ENCODE measurements at regions not wholly inside any gene's neighbourhood (a gene's known extent, or its start where the extent isn't known, plus 50 kb on each side); places are given as distances from the start of the nearest gene placed in this dataset.
A peak's percentile ranks its signal among the peaks of the same experiment; 100 is the strongest.

DNA sequence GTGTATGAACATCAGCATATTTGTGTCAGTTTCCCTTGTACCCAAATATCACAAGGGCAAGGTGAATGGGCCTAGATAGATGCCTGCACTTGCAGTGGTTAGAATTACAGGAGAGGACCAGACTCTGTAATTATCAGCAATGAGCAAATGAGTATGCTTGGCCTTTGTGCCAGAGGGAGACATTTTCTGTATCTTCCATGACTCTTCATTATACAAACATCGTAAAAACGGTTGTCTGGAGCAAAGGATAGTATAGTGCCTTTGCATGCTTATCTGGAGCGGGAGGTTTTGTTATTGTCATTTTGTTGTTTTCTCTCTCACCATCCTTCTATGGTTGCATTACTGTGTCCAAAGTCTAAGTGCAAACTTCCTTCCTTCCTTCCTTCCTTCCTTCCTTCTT is 1568.5 kb upstream of the NUDT12 start (continued):
- TF ChIP-seq, protein P1, sequence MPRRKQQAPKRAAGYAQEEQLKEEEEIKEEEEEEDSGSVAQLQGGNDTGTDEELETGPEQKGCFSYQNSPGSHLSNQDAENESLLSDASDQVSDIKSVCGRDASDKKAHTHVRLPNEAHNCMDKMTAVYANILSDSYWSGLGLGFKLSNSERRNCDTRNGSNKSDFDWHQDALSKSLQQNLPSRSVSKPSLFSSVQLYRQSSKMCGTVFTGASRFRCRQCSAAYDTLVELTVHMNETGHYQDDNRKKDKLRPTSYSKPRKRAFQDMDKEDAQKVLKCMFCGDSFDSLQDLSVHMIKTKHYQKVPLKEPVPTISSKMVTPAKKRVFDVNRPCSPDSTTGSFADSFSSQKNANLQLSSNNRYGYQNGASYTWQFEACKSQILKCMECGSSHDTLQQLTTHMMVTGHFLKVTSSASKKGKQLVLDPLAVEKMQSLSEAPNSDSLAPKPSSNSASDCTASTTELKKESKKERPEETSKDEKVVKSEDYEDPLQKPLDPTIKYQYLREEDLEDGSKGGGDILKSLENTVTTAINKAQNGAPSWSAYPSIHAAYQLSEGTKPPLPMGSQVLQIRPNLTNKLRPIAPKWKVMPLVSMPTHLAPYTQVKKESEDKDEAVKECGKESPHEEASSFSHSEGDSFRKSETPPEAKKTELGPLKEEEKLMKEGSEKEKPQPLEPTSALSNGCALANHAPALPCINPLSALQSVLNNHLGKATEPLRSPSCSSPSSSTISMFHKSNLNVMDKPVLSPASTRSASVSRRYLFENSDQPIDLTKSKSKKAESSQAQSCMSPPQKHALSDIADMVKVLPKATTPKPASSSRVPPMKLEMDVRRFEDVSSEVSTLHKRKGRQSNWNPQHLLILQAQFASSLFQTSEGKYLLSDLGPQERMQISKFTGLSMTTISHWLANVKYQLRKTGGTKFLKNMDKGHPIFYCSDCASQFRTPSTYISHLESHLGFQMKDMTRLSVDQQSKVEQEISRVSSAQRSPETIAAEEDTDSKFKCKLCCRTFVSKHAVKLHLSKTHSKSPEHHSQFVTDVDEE (CRISPR knock-in tag; IDR thresholded peaks at IDR 0.05): no peak
- TF ChIP-seq ZFP3 (CRISPR knock-in tag; IDR thresholded peaks at IDR 0.05): no peak
- no peak for TF ChIP-seq ZNF70 (CRISPR knock-in tag; IDR thresholded peaks at IDR 0.05)

DNA sequence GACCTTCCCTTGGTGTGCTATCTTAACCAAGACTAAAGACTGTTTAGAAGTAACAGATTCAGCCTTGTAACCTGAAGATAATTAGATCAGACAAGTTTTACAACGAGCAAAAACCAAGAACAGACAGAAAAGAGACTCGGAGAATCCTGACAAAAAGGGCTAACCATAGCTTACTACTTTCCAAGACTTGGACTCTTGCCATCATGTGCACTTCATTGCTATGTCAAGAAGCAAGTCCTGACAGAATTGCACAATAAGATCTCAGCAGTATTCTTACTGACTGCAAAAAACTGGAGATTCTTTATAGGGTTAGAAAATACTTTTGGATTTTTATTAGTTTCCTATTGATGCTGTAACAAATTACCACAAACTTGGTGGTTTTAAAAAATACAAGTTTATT is 1539.0 kb upstream of the NUDT12 start:
- ATAC-seq: peak; percentile 36; the same call in 1 of the 3 replicates
- no peak for TF ChIP-seq TCF4 (CRISPR knock-in tag; IDR thresholded peaks at IDR 0.05; ENCODE audit: borderline replicate concordance)
- TF ChIP-seq, protein P1 (CRISPR knock-in tag; IDR thresholded peaks at IDR 0.05): no peak

DNA sequence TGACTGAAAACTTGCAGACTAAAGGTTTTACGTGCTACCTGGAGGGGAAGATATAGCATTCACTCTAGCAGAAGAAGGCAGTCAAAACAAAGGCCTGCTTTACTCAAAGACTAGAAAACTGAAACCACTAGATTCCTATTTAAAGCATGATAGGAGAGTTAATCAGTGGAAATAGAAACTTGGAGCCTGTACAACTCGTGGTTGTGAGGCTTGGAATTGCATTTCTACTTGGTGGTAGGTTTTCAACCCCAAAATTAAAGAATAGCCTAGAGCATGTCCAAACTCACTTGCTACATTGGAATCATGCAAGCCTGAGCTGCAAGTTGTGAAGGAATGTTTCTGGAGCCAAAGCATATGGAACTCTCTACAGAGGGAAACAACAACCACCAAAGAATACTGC is 1526.4 kb upstream of the NUDT12 start:
- no peak for ATAC-seq
- no peak for TF ChIP-seq RARB (CRISPR knock-in tag; IDR thresholded peaks at IDR 0.05)
- TF ChIP-seq ZNF565 (CRISPR knock-in tag; conservative IDR thresholded peaks at IDR 0.05; ENCODE audit: low read depth): no peak
- no peak for TF ChIP-seq BACH2 (CRISPR knock-in tag; IDR thresholded peaks at IDR 0.05; ENCODE audit: borderline replicate concordance)
- no peak for TF ChIP-seq SNAI2 (CRISPR knock-in tag; IDR thresholded peaks at IDR 0.05)
- no peak for TF ChIP-seq PPARA (CRISPR knock-in tag; IDR thresholded peaks at IDR 0.05; ENCODE audit: borderline replicate concordance)
- no peak for TF ChIP-seq CSDC2 (CRISPR knock-in tag; IDR thresholded peaks at IDR 0.05)

DNA sequence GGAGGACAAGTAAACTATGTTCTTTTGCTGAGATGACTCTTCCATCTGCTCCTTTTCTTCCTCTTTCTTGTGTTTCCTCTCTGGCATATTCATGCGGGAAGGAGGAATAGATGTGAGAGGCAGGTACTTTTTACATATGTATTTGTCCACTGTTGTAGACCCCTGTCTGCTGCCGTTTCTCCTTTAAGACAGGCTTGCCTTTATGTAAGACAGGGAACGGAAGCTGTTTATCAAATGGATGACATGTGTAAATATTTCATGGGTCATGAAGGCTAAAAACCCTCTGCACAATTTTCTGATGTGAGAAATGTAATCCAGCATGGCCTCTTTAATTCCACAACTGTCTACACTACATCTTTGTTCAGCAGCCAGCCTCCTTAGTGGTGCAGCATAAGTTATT is 1525.5 kb upstream of the NUDT12 start:
- ATAC-seq: no peak

More for the DNA sequence above, 1525.5 kb upstream of the NUDT12 start:
- TF ChIP-seq CSDC2 (CRISPR knock-in tag; IDR thresholded peaks at IDR 0.05) (no peak), TOX (CRISPR knock-in tag; IDR thresholded peaks at IDR 0.05; ENCODE audit: borderline replicate concordance) (no peak), ZC3H10 (CRISPR knock-in tag; IDR thresholded peaks at IDR 0.05) (no peak), TCF4 (CRISPR knock-in tag; IDR thresholded peaks at IDR 0.05; ENCODE audit: borderline replicate concordance) (no peak), ARNTL (CRISPR knock-in tag; IDR thresholded peaks at IDR 0.05; ENCODE audit: borderline replicate concordance, low read depth) (no peak), ZFP30 (CRISPR knock-in tag; IDR thresholded peaks at IDR 0.05) (no peak), SNAI2 (CRISPR knock-in tag; IDR thresholded peaks at IDR 0.05) (no peak), OSR1 (CRISPR knock-in tag; IDR thresholded peaks at IDR 0.05) (no peak), ESRRG (CRISPR knock-in tag; IDR thresholded peaks at IDR 0.05) (no peak), ZNF8 (CRISPR knock-in tag; IDR thresholded peaks at IDR 0.05) (no peak), RARB (CRISPR knock-in tag; IDR thresholded peaks at IDR 0.05) (no peak), BACH2 (CRISPR knock-in tag; IDR thresholded peaks at IDR 0.05; ENCODE audit: borderline replicate concordance) (no peak), ISL1 (CRISPR knock-in tag; IDR thresholded peaks at IDR 0.05) (no peak), POU6F1 (CRISPR knock-in tag; IDR thresholded peaks at IDR 0.05; ENCODE audit: borderline replicate concordance, low read depth) (no peak), PPARA (CRISPR knock-in tag; IDR thresholded peaks at IDR 0.05; ENCODE audit: borderline replicate concordance) (no peak), ZFP3 (CRISPR knock-in tag; IDR thresholded peaks at IDR 0.05) (no peak), ZNF70 (CRISPR knock-in tag; IDR thresholded peaks at IDR 0.05) (no peak), ZNF565 (CRISPR knock-in tag; conservative IDR thresholded peaks at IDR 0.05; ENCODE audit: low read depth) (no peak)
- TF ChIP-seq, protein P2, sequence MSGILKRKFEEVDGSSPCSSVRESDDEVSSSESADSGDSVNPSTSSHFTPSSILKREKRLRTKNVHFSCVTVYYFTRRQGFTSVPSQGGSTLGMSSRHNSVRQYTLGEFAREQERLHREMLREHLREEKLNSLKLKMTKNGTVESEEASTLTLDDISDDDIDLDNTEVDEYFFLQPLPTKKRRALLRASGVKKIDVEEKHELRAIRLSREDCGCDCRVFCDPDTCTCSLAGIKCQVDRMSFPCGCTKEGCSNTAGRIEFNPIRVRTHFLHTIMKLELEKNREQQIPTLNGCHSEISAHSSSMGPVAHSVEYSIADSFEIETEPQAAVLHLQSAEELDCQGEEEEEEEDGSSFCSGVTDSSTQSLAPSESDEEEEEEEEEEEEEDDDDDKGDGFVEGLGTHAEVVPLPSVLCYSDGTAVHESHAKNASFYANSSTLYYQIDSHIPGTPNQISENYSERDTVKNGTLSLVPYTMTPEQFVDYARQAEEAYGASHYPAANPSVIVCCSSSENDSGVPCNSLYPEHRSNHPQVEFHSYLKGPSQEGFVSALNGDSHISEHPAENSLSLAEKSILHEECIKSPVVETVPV (CRISPR knock-in tag; IDR thresholded peaks at IDR 0.05): no peak
- TF ChIP-seq, protein P3, sequence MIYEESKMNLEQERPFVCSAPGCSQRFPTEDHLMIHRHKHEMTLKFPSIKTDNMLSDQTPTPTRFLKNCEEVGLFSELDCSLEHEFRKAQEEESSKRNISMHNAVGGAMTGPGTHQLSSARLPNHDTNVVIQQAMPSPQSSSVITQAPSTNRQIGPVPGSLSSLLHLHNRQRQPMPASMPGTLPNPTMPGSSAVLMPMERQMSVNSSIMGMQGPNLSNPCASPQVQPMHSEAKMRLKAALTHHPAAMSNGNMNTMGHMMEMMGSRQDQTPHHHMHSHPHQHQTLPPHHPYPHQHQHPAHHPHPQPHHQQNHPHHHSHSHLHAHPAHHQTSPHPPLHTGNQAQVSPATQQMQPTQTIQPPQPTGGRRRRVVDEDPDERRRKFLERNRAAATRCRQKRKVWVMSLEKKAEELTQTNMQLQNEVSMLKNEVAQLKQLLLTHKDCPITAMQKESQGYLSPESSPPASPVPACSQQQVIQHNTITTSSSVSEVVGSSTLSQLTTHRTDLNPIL (CRISPR knock-in tag; IDR thresholded peaks at IDR 0.05; ENCODE audit: low read depth): no peak
